GM12874 (cell line): ENCODE measurements at regions not wholly inside any gene's neighbourhood (a gene's known extent, or its start where the extent isn't known, plus 50 kb on each side); places are given as distances from the start of the nearest gene placed in this dataset.

ENCODE experiments used
- TF ChIP-seq, protein P1 (sequence below): IDR thresholded peaks from 2 replicates; pipeline ENCODE4 v1.5.1; 2011; ENCODE audit warnings: low read depth, mild to moderate bottlenecking, control low read depth, low read length, moderate library complexity; ENCODE audit not compliant: insufficient read depth

GRCh38 chr2:163493359-163494298, 242.2 kb downstream of the FIGN start:
- TF ChIP-seq, protein P1, sequence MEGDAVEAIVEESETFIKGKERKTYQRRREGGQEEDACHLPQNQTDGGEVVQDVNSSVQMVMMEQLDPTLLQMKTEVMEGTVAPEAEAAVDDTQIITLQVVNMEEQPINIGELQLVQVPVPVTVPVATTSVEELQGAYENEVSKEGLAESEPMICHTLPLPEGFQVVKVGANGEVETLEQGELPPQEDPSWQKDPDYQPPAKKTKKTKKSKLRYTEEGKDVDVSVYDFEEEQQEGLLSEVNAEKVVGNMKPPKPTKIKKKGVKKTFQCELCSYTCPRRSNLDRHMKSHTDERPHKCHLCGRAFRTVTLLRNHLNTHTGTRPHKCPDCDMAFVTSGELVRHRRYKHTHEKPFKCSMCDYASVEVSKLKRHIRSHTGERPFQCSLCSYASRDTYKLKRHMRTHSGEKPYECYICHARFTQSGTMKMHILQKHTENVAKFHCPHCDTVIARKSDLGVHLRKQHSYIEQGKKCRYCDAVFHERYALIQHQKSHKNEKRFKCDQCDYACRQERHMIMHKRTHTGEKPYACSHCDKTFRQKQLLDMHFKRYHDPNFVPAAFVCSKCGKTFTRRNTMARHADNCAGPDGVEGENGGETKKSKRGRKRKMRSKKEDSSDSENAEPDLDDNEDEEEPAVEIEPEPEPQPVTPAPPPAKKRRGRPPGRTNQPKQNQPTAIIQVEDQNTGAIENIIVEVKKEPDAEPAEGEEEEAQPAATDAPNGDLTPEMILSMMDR = no peak

DNA sequence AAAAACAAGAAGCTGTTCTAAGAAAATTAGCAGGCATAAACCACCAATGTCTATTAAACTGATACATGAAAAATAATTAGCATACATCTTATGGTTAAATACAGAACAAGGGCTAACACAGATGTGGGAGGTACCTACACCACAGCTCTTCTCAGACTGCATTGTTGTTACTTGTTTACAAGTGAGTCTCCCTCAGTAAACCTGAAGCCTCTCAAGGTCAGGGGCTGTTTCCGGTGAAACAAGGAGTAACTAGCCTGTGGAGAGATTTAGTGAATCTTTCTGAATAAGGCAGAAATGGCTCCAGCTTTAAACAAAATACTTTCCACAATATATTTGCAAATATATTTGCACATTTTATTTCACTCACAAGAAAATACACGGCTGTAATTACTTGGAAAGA, 244.0 kb downstream of the FIGN start:
- TF ChIP-seq, protein P1 = no peak

DNA sequence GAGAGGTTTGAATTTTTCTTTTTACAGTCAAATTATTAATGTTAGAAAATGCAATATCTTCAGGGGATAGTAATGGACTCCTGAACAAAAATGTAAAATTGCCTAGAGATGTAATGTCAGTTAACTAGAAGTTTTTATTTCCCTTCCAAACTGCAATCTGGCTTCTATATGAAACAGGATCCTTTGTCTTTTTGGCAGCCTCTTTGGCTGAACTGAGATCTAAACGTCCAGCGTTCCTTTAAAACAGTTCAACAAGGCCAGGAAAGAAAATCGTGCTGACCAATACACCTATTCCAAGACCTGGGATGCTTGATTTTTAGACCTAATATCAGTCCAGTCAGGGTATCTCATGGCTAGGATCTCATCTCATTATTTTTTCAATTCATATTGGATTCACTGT, 245.5 kb downstream of the FIGN start:
- TF ChIP-seq, protein P1 = no peak

DNA sequence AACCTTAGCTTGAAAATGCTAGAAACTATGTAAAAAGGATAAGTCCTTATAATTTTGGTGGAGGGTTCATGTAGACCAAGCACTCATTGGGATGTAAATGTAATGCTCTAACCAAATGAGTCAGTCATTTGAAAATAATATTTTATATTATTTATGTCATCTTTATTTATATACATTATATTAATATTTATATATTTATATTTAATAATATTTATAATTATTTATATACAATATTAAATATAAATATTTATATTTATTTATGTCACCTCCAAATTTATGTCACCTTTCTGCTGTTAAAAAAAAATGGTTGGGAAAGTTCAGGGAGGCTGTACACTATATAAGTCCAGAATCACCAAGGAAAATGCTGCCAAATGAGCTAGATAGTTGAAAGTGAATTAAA, 254.3 kb downstream of the FIGN start:
- TF ChIP-seq, protein P1 = no peak

GRCh38 chr2:163479599-163479998, 256.2 kb downstream of the FIGN start:
- TF ChIP-seq, protein P1 = no peak

GRCh38 chr2:163475815-163476214, 260.0 kb downstream of the FIGN start:
- TF ChIP-seq, protein P1 = no peak

DNA sequence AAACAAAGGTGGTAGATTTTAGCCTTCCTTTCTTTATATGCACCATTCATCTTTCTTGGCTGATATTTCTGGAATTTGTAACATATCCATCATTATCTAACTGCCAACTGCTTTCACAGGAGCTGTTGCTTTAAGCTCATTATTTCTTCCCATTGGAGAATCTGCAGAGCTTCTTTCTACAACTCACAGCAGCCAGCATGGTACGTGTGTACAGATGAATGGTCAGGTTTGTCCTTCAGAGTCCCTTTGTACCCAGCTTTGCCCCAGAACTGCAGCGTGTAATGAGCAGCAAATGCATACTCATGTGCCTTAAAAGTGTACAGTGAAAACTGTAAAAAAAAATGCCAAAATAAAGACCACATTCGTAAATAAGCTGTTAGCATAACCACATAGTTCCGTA, 260.9 kb downstream of the FIGN start:
- TF ChIP-seq, protein P1 = no peak
